ENCODE measurements at regions not wholly inside any gene's neighbourhood (a gene's known extent, or its start where the extent isn't known, plus 50 kb on each side); places are given as distances from the start of the nearest gene placed in this dataset.

- no peak for TF ChIP-seq POLR2A (IDR thresholded peaks at IDR 0.05; ENCODE audit: extremely low read depth, insufficient read length)
- TF ChIP-seq CTCF (IDR thresholded peaks at IDR 0.05; ENCODE audit: low read depth, low read length) = no peak
- TF ChIP-seq MAX (IDR thresholded peaks at IDR 0.05; ENCODE audit: low read depth, low read length) = no peak
- TF ChIP-seq MYC (IDR thresholded peaks at IDR 0.05; ENCODE audit: low read depth, low read length) = no peak
Observed at GRCh38 chr4:55296096-55296495, 49.9 kb upstream of the SRD5A3 start.

Measured in NB4 (cell line).